ENCODE measurements at regions not wholly inside any gene's neighbourhood (a gene's known extent, or its start where the extent isn't known, plus 50 kb on each side); places are given as distances from the start of the nearest gene placed in this dataset.

DNA sequence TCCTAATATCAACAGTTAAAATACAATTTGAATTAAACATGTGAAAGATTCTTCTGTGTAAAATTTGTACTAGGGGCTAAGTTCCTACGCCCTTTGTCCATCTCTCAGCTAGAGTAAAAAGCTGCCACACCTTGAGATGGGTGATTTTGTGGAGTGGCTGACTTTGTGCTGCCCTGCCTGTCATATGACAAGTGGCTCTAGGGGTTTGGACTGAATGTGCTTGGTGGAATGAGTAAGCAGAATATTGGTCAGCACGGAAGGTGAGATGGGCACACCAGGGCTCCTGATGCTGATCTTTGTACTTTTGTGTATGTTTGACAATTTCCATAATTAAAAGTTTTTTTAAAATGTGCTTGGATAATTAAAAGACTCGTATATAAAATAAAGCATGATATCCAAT lies 133.6 kb upstream of the SLC45A1 start:
- intact Hi-C loops (cut with DNase I; ENCODE audit: low total_unique reads): no loop called here
- no peaks in the 10 kb centered on the region for H3K27me3 ChIP-seq
- no peak overlapping the region for H3K27ac ChIP-seq
- H3K9me3 ChIP-seq: peaks cover 0 to 12% (median 6%) of the 10 kb centered on the region in 3 donors
- TF ChIP-seq, protein P1, sequence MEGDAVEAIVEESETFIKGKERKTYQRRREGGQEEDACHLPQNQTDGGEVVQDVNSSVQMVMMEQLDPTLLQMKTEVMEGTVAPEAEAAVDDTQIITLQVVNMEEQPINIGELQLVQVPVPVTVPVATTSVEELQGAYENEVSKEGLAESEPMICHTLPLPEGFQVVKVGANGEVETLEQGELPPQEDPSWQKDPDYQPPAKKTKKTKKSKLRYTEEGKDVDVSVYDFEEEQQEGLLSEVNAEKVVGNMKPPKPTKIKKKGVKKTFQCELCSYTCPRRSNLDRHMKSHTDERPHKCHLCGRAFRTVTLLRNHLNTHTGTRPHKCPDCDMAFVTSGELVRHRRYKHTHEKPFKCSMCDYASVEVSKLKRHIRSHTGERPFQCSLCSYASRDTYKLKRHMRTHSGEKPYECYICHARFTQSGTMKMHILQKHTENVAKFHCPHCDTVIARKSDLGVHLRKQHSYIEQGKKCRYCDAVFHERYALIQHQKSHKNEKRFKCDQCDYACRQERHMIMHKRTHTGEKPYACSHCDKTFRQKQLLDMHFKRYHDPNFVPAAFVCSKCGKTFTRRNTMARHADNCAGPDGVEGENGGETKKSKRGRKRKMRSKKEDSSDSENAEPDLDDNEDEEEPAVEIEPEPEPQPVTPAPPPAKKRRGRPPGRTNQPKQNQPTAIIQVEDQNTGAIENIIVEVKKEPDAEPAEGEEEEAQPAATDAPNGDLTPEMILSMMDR (IDR thresholded peaks at IDR 0.05): no peak
- H3K36me3 ChIP-seq: no peaks in the 10 kb centered on the region
- H3K4me3 ChIP-seq: no peak overlapping the region
- DNase-seq: no peak
- no peaks in the 10 kb centered on the region for H3K4me1 ChIP-seq

DNA sequence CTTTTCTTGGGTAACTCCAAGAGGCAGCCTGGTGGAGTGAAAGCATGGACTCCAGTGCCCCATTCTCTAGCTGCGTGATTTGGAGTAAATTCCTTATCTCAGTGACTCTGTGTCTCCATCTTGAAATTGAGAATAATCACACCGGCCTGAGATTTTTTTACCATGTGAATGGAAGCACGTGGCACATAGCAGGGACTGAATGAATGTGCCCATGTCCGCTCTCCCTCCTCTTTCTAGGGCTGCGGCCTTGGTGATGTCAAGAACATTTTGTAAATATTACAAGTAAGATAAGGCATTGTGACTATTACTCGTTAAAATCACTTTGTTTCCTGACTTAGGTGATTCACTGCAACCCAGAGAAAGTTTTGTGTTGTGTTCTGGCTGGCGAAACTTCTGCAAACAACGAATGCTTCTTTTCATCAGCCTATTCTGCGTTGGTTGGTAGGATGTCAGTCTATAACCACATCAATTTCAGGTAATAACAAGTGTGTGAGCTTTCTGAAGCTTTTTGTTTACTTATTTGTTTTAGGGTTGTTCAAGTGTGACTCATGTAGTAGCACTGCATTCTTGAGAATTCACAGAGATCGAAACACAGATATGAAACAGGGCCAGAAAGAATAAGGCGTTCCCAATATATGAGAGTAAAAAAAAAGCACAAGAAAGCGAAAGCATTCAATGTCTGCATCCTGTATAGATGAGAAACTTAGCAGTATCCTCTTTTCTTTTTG lies 135.7 kb upstream of the SLC45A1 start:
- H3K27ac ChIP-seq: no peak overlapping the region

DNA sequence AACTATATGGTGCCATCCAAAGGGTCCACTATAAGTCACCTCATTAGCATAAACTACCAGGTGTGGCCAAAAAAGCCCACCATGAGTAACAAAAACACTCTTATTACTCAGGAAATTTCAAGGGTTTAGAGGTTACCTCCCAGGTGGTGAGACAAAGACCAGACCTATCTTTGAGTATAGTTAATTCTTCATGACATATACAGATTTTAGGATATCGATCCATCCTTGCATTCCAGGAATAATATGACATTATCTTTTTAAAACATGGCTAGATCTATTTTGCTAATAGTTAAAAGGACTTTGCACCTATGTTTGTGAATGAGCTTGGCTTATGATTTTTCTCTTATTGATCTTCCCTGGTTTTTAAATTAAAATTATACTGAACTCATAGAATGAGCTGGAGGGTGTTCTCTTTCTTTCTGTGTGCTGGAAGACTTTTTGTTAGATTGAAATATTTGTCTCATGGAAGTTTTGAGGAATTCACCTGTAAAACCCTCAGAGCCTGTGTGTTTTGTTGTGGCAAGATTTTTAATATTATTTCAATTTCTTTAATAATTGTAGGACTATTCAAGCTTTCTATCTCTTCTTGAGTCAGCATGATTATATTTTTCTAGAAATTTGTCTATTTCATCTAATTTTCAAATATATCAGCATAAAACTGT lies 138.7 kb upstream of the SLC45A1 start:
- intact Hi-C loops (cut with DNase I; ENCODE audit: low total_unique reads): no loop called here
- Histone ChIP-seq H3K9me3 (peaks cover 0 to 23% (median 13%) of the 10 kb centered on the region in 3 donors), H3K27me3 (no peaks in the 10 kb centered on the region), H3K36me3 (no peaks in the 10 kb centered on the region), H3K27ac (no peak overlapping the region), H3K4me3 (no peak overlapping the region), H3K4me1 (peaks cover 0 to 8% (median 3%) of the 10 kb centered on the region in 4 donors)
- DNase-seq: no peak
- TF ChIP-seq, protein P1 (IDR thresholded peaks at IDR 0.05): no peak

More for the DNA sequence above, 135.7 kb upstream of the SLC45A1 start:
- intact Hi-C loops (cut with DNase I; ENCODE audit: low total_unique reads): no loop called here
- Histone ChIP-seq H3K9me3 (peaks cover 0 to 23% (median 13%) of the 10 kb centered on the region in 3 donors), H3K4me1 (no peaks in the 10 kb centered on the region), H3K36me3 (no peaks in the 10 kb centered on the region), H3K27me3 (no peaks in the 10 kb centered on the region), H3K4me3 (no peak overlapping the region)
- DNase-seq: no peak
- TF ChIP-seq, protein P1 (IDR thresholded peaks at IDR 0.05): no peak

DNA sequence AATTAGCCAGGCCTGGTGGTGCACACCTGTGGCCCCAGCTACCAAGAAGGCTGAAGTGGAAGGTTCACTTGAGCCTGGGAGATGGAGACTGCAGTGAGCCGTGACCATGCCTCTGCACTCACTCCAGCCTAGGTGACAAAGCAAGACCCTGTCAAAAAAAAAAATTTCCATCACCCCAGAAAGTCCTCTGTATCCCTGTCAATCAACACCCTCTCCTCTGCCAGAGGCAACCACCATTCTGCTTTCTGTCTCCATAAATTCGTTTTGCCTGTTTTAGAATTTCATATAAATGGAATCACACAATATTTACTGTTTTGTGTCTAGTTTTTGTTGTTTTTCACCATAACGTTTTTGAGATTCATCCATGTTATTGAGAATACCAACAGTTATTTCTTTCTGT lies 141.6 kb upstream of the SLC45A1 start:
- Histone ChIP-seq H3K27ac (no peak overlapping the region), H3K36me3 (no peaks in the 10 kb centered on the region), H3K4me3 (no peak overlapping the region), H3K4me1 (peaks cover 0 to 21% (median 9%) of the 10 kb centered on the region in 4 donors), H3K27me3 (no peaks in the 10 kb centered on the region), H3K9me3 (peaks cover 0 to 23% (median 13%) of the 10 kb centered on the region in 3 donors)
- TF ChIP-seq, protein P1 (IDR thresholded peaks at IDR 0.05): no peak
- DNase-seq: no peak
- intact Hi-C loops (cut with DNase I; ENCODE audit: low total_unique reads): no loop called here

DNA sequence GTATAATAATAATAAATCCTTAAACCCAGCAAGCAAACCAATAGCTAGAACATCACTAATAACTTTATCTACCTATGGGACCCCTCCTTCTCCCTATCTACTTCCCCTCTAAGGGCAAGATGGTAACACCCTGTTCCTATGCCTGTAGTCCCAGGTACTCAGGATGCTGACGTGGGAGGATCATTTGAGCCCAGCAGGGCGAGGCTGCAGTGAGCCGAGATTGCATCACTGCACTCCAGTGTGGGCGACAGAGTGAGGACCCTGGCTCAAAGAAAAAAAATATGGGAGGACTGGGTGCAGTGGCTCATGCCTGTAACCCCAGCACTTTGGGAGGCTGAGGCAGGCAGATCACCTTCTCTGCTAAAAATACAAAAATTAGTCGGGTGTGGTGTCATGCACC lies 143.1 kb upstream of the SLC45A1 start:
- H3K27ac ChIP-seq: peak overlapping the region in 1 of 2 donors; percentile 43
- TF ChIP-seq, protein P1 (IDR thresholded peaks at IDR 0.05): no peak
- H3K9me3 ChIP-seq: peaks cover 0 to 16% (median 12%) of the 10 kb centered on the region in 3 donors
- no peak overlapping the region for H3K4me3 ChIP-seq
- peaks cover 0 to 28% (median 15%) of the 10 kb centered on the region in 4 donors for H3K4me1 ChIP-seq
- no peak for DNase-seq
- no peaks in the 10 kb centered on the region for H3K36me3 ChIP-seq
- H3K27me3 ChIP-seq: no peaks in the 10 kb centered on the region
- intact Hi-C loops (cut with DNase I; ENCODE audit: low total_unique reads): no loop called here
